ENCODE measurements at regions not wholly inside any gene's neighbourhood (a gene's known extent, or its start where the extent isn't known, plus 50 kb on each side); places are given as distances from the start of the nearest gene placed in this dataset.

DNA sequence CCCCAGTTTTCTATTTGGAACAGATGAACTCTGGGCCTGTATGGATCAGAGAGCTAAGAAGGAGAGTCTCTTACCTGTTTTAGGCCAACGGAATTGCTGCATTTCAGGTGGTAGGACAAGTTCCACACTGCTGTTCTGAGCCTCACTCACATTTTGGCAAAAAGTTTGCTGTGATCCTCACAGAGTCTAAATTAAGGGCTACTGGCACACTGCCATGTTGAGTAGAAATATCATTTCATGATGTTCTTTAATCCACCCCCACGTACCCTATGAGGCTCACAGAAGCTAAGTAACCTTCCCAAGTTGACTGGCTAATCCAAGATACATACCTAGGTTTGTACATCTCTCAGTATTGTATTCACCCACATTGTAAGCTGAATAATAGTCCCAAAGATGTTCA is 447.2 kb downstream of the INHBA start:
- TF ChIP-seq EP300 (IDR thresholded peaks at IDR 0.05) (no peak), POLR2A (IDR thresholded peaks at IDR 0.05) (no peak), POLR2AphosphoS5 (IDR thresholded peaks at IDR 0.05) (no peak)
- TF ChIP-seq, protein P1, sequence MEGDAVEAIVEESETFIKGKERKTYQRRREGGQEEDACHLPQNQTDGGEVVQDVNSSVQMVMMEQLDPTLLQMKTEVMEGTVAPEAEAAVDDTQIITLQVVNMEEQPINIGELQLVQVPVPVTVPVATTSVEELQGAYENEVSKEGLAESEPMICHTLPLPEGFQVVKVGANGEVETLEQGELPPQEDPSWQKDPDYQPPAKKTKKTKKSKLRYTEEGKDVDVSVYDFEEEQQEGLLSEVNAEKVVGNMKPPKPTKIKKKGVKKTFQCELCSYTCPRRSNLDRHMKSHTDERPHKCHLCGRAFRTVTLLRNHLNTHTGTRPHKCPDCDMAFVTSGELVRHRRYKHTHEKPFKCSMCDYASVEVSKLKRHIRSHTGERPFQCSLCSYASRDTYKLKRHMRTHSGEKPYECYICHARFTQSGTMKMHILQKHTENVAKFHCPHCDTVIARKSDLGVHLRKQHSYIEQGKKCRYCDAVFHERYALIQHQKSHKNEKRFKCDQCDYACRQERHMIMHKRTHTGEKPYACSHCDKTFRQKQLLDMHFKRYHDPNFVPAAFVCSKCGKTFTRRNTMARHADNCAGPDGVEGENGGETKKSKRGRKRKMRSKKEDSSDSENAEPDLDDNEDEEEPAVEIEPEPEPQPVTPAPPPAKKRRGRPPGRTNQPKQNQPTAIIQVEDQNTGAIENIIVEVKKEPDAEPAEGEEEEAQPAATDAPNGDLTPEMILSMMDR (IDR thresholded peaks at IDR 0.05): no peak

Measured in suprapubic skin (tissue), 4 donors.